GM12801 (cell line): ENCODE measurements at regions not wholly inside any gene's neighbourhood (a gene's known extent, or its start where the extent isn't known, plus 50 kb on each side); places are given as distances from the start of the nearest gene placed in this dataset.

Experiments
- CTCF ChIP-seq: IDR thresholded peaks from one replicate; pipeline ENCODE4 v1.5.1; 2011; ENCODE audit warnings: control low read depth; ENCODE audit not compliant: insufficient read length; ENCODE audit errors: extremely low read depth

- no peak for TF ChIP-seq CTCF
Measured at GRCh38 chr2:7633566-7634153, 716.4 kb downstream of the RNF144A start.

GRCh38 chr2:7634409-7634808 is 717.2 kb downstream of the RNF144A start:
- TF ChIP-seq CTCF, result no peak

GRCh38 chr2:7639476-7639875 is 722.3 kb downstream of the RNF144A start:
- no peak for TF ChIP-seq CTCF

- no peak for TF ChIP-seq CTCF
Measured at GRCh38 chr2:7646024-7646423, 728.8 kb downstream of the RNF144A start.

- no peak for TF ChIP-seq CTCF
Measured at GRCh38 chr2:7646661-7647060, 729.4 kb downstream of the RNF144A start.

DNA sequence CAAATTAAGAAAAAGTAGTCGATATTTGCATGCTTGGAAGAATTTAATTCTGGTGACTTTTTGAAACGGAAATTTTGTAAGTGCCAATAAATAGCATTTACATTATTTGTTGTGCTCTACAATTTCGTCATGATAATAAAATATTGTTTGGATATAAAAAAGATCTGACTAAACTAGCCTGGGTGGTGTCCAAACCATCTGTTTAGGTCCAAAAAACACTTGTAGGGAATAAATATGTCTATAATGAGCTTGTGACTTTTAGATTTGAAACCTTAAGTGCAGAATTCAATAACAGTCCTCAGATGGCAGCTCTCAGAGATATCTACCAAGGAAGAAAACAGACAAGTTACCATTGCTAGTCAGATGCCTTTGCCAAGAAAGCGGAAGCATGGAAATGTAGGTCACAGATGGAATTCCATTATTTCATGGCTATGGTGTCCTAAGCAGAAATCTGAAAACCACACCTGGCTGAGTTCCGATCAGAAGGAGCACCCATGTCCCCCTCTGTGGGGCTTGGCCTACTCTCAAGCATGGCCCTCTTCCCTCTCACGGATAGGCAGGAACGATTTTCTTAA is 731.1 kb downstream of the RNF144A start:
- no peak for TF ChIP-seq CTCF

- TF ChIP-seq CTCF, result no peak
Measured at GRCh38 chr2:7649461-7650228, 732.4 kb downstream of the RNF144A start.
